CD8-positive, alpha-beta memory T cell (primary cell): ENCODE measurements at regions not wholly inside any gene's neighbourhood (a gene's known extent, or its start where the extent isn't known, plus 50 kb on each side); places are given as distances from the start of the nearest gene placed in this dataset.

Experiments used
- CTCF ChIA-PET: fragments of 350-600 bp; sonication (Branson Sonifier 250); formaldehyde crosslinking; loops from one replicate; lab custom pipeline; 2021; ENCODE audit warnings: antibody characterized with exemption; lab: Charles Lee
- POLR2A ChIA-PET: fragments of 350-600 bp; sonication (Branson Sonifier 250); formaldehyde crosslinking; loops from one replicate; lab custom pipeline; 2021; ENCODE audit warnings: antibody characterized with exemption; lab: Charles Lee
- DNase-seq, 5 donors: peaks; one replicate each; pipeline versions ENCODE4 v3.0.0 to v3.0.0-alpha.2; 2020 to 2022; ENCODE audit warnings: mixed read lengths in 1 of 5
- H3K27ac ChIP-seq: one replicate; pipeline ENCODE4 v1.7.0; 2013; ENCODE audit warnings: low read depth, mild to moderate bottlenecking, low read length, moderate library complexity
- H3K27me3 ChIP-seq: 2 replicates; pipeline ENCODE4 v1.7.0; 2013; ENCODE audit warnings: low read length, mild to moderate bottlenecking; ENCODE audit not compliant: insufficient read depth, poor library complexity, severe bottlenecking
- H3K36me3 ChIP-seq: 2 replicates; pipeline ENCODE4 v1.7.0; 2013; ENCODE audit warnings: mild to moderate bottlenecking, low read length, moderate library complexity; ENCODE audit not compliant: insufficient read depth
- H3K4me1 ChIP-seq: 2 replicates; pipeline ENCODE4 v1.7.0; 2013; ENCODE audit warnings: mild to moderate bottlenecking, low read length, moderate library complexity; ENCODE audit not compliant: insufficient read depth
- H3K4me3 ChIP-seq: 2 replicates; pipeline ENCODE4 v1.7.0; 2013; ENCODE audit warnings: mild to moderate bottlenecking, low read length
- H3K9me3 ChIP-seq: 2 replicates; pipeline ENCODE4 v1.7.0; 2013; ENCODE audit warnings: mild to moderate bottlenecking, low read length
- H3K27ac Mint-ChIP-seq, 8 donors: one replicate each; pipeline ENCODE4 v1.8.0; 2020 to 2021; ENCODE audit warnings: mixed read lengths in 8 of 8, mild to moderate bottlenecking in 6 of 8, inconsistent platforms in 3 of 8, moderate library complexity in 3 of 8
- H3K27me3 Mint-ChIP-seq, 2 donors: one replicate each; pipeline ENCODE4 v1.8.0; 2020 to 2021; ENCODE audit warnings: mixed read lengths in 2 of 2, mild to moderate bottlenecking in 1 of 2, moderate library complexity in 1 of 2
- H3K36me3 Mint-ChIP-seq, 3 donors: one replicate each; pipeline ENCODE4 v1.8.0; 2020 to 2021; ENCODE audit warnings: mixed read lengths in 3 of 3, inconsistent platforms in 1 of 3, mild to moderate bottlenecking in 1 of 3
- H3K4me1 Mint-ChIP-seq, 3 donors: one replicate each; pipeline ENCODE4 v1.8.0; 2020 to 2021; ENCODE audit warnings: mixed read lengths in 3 of 3, inconsistent platforms in 1 of 3, mild to moderate bottlenecking in 1 of 3
- H3K4me3 Mint-ChIP-seq, 7 donors: one replicate each; pipeline ENCODE4 v1.8.0; 2020 to 2021; ENCODE audit warnings: mixed read lengths in 7 of 7, mild to moderate bottlenecking in 6 of 7, moderate library complexity in 4 of 7, inconsistent platforms in 2 of 7
- H3K9me3 Mint-ChIP-seq, 5 donors: one replicate each; pipeline ENCODE4 v1.8.0; 2020 to 2022; ENCODE audit warnings: mixed read lengths in 5 of 5, mild to moderate bottlenecking in 3 of 5, moderate library complexity in 2 of 5, inconsistent platforms in 1 of 5

DNA sequence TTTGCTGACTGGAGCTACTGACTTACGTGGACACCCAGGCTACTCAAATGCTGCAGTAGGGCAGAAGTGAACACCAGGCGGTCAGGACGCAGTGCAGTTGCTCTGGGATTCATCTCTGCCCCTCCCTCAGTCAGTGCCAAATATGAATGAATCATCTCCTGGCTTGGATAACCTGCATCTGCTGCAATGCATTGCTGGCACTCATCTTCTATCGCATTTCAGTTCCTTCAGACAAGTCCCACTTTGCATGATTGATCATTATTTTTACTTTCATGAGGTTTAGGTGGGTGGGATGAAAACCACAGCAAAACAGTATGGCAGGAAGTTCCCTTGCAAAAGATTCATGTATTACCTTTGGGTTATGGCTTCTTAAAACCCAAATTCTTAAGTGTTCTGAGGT, 224.6 kb upstream of the NRP1 start:
- no peak overlapping the region for H3K27ac Mint-ChIP-seq
- no peaks in the 10 kb centered on the region for H3K36me3 Mint-ChIP-seq

DNA sequence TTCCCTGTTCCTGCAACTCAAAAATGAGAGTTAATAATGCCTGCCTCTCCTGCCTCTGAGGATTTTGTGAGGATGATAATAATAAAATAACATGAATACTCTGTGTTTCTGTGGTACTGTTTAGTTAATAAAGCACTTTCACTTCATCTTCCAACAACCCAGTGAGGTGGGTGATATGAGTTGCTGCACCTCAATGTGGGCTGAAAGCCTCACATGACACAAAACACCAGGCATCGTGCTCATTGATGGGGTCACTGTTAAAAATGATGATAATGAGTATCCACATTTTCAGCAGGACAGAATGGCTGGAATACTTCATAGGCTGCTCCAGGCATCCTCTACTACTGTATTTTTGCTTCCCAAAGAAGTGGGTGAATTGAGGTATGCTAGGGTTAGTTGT, 222.8 kb upstream of the NRP1 start:
- Histone ChIP-seq H3K27ac (no peak overlapping the region), H3K27me3 (peaks cover 4% of the 10 kb centered on the region), H3K4me3 (no peak overlapping the region), H3K36me3 (no peaks in the 10 kb centered on the region), H3K9me3 (no peaks in the 10 kb centered on the region), H3K4me1 (no peaks in the 10 kb centered on the region)
- ChIA-PET CTCF (no interaction called here), POLR2A (no interaction called here)
- no peak for DNase-seq
- Mint-ChIP-seq H3K36me3 (no peaks in the 10 kb centered on the region), H3K4me1 (peaks cover 0 to 9% (median 5%) of the 10 kb centered on the region in 3 donors), H3K27me3 (peaks cover 13 to 18% of the 10 kb centered on the region in 2 donors), H3K4me3 (no peak overlapping the region), H3K27ac (no peak overlapping the region), H3K9me3 (no peaks in the 10 kb centered on the region)

More for the DNA sequence above, 224.6 kb upstream of the NRP1 start:
- CTCF ChIA-PET: interaction anchor here (0.9 kb wide), 1 partner anchor 10 kb away, joined by 3 read pairs; no protein-coding TSS in a partner anchor
- Mint-ChIP-seq H3K4me1 (peaks cover 0 to 9% (median 5%) of the 10 kb centered on the region in 3 donors), H3K9me3 (no peaks in the 10 kb centered on the region), H3K27me3 (peaks cover 11 to 23% of the 10 kb centered on the region in 2 donors), H3K4me3 (no peak overlapping the region)
- Histone ChIP-seq H3K4me1 (no peaks in the 10 kb centered on the region), H3K4me3 (no peak overlapping the region), H3K27ac (no peak overlapping the region), H3K9me3 (no peaks in the 10 kb centered on the region), H3K27me3 (peaks cover 4% of the 10 kb centered on the region), H3K36me3 (no peaks in the 10 kb centered on the region)
- POLR2A ChIA-PET: no interaction called here
- no peak for DNase-seq

DNA sequence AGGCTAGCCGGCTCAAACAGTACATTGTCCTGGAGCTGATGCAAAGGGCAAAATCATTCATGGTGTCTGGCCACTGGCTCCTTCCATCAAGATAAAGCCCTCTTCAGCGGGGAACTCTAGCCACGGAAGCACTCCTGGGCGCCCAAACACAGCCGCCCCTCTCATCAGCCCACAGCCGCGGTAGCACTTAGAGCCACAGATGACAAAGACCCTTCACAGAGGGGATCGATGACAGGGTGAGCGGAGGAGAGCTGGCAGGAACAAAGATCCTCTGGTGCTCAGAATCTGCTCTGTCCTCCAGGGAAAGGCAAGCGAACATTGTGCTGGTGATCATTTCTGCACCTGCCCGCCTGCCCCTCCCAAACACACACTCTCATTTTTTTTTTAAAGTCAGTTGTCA, 222.2 kb upstream of the NRP1 start:
- Histone ChIP-seq H3K9me3 (no peaks in the 10 kb centered on the region), H3K4me3 (no peak overlapping the region), H3K27ac (no peak overlapping the region), H3K36me3 (no peaks in the 10 kb centered on the region), H3K4me1 (no peaks in the 10 kb centered on the region), H3K27me3 (peaks cover 4% of the 10 kb centered on the region)
- ChIA-PET CTCF (no interaction called here), POLR2A (no interaction called here)
- DNase-seq: no peak
- Mint-ChIP-seq H3K4me3 (no peak overlapping the region), H3K27me3 (peaks cover 13 to 17% of the 10 kb centered on the region in 2 donors), H3K27ac (no peak overlapping the region), H3K36me3 (no peaks in the 10 kb centered on the region), H3K4me1 (peaks cover 0 to 9% (median 5%) of the 10 kb centered on the region in 3 donors), H3K9me3 (no peaks in the 10 kb centered on the region)

DNA sequence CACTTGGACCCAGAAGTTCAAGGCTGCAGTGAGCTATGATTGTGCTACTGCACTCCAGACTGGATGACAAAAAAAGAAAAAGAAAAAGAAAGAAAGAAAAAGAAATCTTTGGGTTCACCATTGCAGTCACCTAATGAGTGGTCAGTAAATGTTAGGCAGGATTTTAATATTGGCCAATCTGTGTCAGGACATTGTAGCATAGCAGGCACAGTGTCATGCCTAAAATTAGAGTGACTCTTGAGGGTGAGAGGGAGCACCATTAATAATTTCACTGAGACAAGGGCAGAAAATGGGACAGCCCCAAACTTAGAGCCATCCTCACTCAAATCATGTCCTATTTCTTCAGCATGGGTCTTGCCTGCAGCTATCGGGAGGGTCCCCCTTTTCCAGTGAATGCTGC, 221.6 kb upstream of the NRP1 start:
- Mint-ChIP-seq H3K9me3 (no peaks in the 10 kb centered on the region), H3K4me3 (no peak overlapping the region), H3K36me3 (no peaks in the 10 kb centered on the region), H3K27me3 (peaks cover 13 to 15% of the 10 kb centered on the region in 2 donors), H3K4me1 (peaks cover 0 to 9% (median 5%) of the 10 kb centered on the region in 3 donors), H3K27ac (no peak overlapping the region)
- H3K27me3 ChIP-seq: peaks cover 1% of the 10 kb centered on the region
- H3K36me3 ChIP-seq: no peaks in the 10 kb centered on the region
- no peak overlapping the region for H3K4me3 ChIP-seq
- H3K9me3 ChIP-seq: no peaks in the 10 kb centered on the region
- H3K27ac ChIP-seq: no peak overlapping the region
- no peak for DNase-seq
- ChIA-PET CTCF (no interaction called here), POLR2A (no interaction called here)
- no peaks in the 10 kb centered on the region for H3K4me1 ChIP-seq

DNA sequence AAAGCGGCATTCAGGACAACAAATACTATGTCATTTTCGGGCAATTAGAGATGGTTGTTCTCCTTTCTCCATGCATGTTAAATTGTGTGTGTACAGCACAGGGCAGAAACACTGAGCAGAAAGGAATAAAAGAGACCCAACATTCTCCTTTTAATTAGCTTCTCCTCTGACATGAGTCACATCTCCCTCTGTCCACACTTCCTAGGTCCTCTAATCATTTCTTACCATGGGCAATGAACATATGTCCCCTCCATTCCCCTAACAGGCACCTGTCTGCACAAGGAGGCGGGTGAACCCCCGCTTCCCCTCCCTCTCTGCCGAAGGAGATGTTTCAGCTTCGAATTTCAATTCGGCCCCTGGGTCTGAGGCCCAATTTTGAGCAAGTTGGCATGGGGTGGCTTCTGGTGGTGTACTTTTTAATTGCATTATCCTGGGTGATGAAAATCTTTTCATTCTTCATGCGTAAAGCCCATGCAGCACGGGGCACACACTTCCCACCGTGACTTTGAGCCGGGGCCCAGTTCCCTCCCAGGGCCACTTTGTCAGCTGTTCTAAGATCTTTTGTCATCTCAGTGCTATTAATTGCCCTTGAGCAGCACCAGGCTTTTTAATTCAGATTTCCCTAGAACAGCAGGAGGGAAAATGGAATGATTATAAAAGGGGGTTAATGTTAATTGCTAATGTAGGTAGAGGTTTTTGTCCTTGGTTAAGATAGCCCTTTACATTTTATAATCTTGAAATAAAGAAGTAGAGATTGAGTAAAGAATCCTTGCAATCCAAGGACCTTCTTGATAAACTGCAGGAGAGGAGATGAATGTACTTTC, 219.5 kb upstream of the NRP1 start:
- H3K9me3 ChIP-seq: no peaks in the 10 kb centered on the region
- Mint-ChIP-seq H3K27ac (no peak overlapping the region), H3K9me3 (peaks cover 0 to 2% (median 0%) of the 10 kb centered on the region in 5 donors), H3K4me1 (peaks cover 0 to 2% (median 0%) of the 10 kb centered on the region in 3 donors), H3K36me3 (no peaks in the 10 kb centered on the region), H3K4me3 (no peak overlapping the region), H3K27me3 (peaks cover 14% of the 10 kb centered on the region in 2 donors)
- CTCF ChIA-PET: no interaction called here
- POLR2A ChIA-PET: no interaction called here
- H3K27ac ChIP-seq: no peak overlapping the region
- no peaks in the 10 kb centered on the region for H3K27me3 ChIP-seq
- DNase-seq: no peak
- no peaks in the 10 kb centered on the region for H3K36me3 ChIP-seq
- no peak overlapping the region for H3K4me3 ChIP-seq
- H3K4me1 ChIP-seq: no peaks in the 10 kb centered on the region

DNA sequence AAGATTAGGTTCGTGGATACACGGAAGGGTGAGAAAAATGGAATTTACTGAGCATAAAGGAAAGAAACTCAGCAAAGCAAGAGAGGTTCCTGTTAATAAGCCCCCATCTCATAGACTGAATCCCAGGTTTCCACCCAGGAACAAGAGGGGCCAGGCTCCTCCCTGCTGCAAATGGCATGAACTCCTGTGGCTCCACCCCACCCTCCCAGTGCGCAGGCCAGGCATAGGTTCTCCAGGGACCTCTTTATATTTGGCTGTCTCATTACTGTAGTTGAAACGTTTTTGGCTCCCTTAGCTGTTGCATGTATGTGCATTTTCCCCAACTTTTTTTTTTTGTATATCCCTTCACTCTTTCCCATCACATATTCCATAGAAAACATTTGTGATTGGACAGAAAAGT, 217.8 kb upstream of the NRP1 start:
- H3K9me3 Mint-ChIP-seq: peaks cover 0 to 2% (median 0%) of the 10 kb centered on the region in 5 donors
- H3K4me3 Mint-ChIP-seq: peak overlapping the region in 1 of 7 donors; percentile 61
- Histone ChIP-seq H3K4me3 (no peak overlapping the region), H3K36me3 (no peaks in the 10 kb centered on the region), H3K9me3 (no peaks in the 10 kb centered on the region), H3K27ac (no peak overlapping the region), H3K4me1 (no peaks in the 10 kb centered on the region), H3K27me3 (no peaks in the 10 kb centered on the region)
- ChIA-PET CTCF (no interaction called here), POLR2A (no interaction called here)
- H3K27me3 Mint-ChIP-seq: peaks cover 14% of the 10 kb centered on the region in 2 donors
- H3K36me3 Mint-ChIP-seq: no peaks in the 10 kb centered on the region
- H3K27ac Mint-ChIP-seq: no peak overlapping the region
- DNase-seq: no peak
- no peaks in the 10 kb centered on the region for H3K4me1 Mint-ChIP-seq

DNA sequence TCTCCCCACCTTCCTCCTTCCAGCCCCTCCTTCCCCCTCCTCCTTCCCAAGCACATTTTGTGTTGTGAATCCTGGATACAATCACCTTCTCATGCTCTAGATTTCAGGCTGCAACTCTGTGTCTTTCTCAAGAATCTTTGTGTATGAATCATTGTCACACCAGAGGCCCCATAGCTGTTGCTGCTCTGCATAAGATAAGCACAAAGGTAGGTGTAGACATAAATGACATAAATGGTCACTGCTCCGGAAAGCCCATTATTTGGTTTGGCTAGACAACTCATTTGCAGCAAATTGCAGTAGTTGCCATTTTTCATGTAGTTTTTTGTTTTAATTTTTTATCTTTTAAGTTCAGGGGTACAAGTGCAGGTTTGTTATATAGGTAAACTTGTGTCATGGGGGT, 216.3 kb upstream of the NRP1 start:
- peaks cover 8 to 13% of the 10 kb centered on the region in 2 donors for H3K27me3 Mint-ChIP-seq
- DNase-seq: no peak
- H3K27ac Mint-ChIP-seq: no peak overlapping the region
- peaks cover 0 to 2% (median 0%) of the 10 kb centered on the region in 5 donors for H3K9me3 Mint-ChIP-seq
- Histone ChIP-seq H3K27ac (no peak overlapping the region), H3K4me3 (no peak overlapping the region), H3K27me3 (no peaks in the 10 kb centered on the region), H3K4me1 (no peaks in the 10 kb centered on the region), H3K9me3 (no peaks in the 10 kb centered on the region), H3K36me3 (no peaks in the 10 kb centered on the region)
- no peaks in the 10 kb centered on the region for H3K36me3 Mint-ChIP-seq
- POLR2A ChIA-PET: no interaction called here
- CTCF ChIA-PET: no interaction called here
- H3K4me3 Mint-ChIP-seq: no peak overlapping the region
- no peaks in the 10 kb centered on the region for H3K4me1 Mint-ChIP-seq

DNA sequence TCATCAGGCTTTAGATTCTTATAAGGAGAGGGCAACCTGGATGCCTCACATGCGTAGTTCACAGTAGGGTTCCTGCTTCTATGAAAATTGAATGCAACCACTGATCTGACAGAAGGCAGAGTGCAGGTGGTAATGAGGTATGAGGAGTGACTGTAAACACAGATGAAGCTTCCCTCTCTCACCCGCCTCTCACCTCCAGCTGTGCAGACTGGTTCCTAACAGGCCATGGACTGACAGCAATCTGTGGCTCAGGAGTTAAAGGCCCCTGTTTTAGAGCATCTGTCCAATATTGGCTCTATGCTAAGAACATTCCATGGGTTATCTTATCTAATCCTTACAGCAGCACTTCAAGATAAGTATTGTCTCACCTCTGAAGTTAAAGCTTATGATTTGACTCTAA, 213.5 kb upstream of the NRP1 start:
- Mint-ChIP-seq H3K4me3 (no peak overlapping the region), H3K27ac (no peak overlapping the region), H3K27me3 (peaks cover 5 to 7% of the 10 kb centered on the region in 2 donors), H3K9me3 (peaks cover 8 to 12% (median 10%) of the 10 kb centered on the region in 5 donors), H3K4me1 (no peaks in the 10 kb centered on the region), H3K36me3 (no peaks in the 10 kb centered on the region)
- Histone ChIP-seq H3K27me3 (no peaks in the 10 kb centered on the region), H3K27ac (no peak overlapping the region), H3K9me3 (no peaks in the 10 kb centered on the region), H3K4me3 (no peak overlapping the region), H3K36me3 (no peaks in the 10 kb centered on the region), H3K4me1 (no peaks in the 10 kb centered on the region)
- CTCF ChIA-PET: no interaction called here
- no peak for DNase-seq
- POLR2A ChIA-PET: no interaction called here
